ENCODE measurements at regions not wholly inside any gene's neighbourhood (a gene's known extent, or its start where the extent isn't known, plus 50 kb on each side); places are given as distances from the start of the nearest gene placed in this dataset.

GRCh38 chr2:188091220-188091619, 200.5 kb upstream of the GULP1 start:
- no peak overlapping the region for H4K8ac ChIP-seq (ENCODE audit: extremely low read depth, insufficient read depth, low read length)
- no peak overlapping the region for H3K18ac ChIP-seq (ENCODE audit: extremely low read depth, low read length)
- no peak overlapping the region for H2BK12ac ChIP-seq (ENCODE audit: low read depth, low read length)
- H3K36me3 ChIP-seq (ENCODE audit: control insufficient read depth in 2 of 4, insufficient read depth in 4 of 4, low read length in 3 of 4): no peaks in the 10 kb centered on the region
- no peak overlapping the region for H3K56ac ChIP-seq (replicated peaks; ENCODE audit: insufficient read length, low read depth, low read length)
- no peak overlapping the region for H2BK120ac ChIP-seq (replicated peaks; ENCODE audit: low read depth, low read length)
- ChIA-PET CTCF (ENCODE audit: partially characterized antibody) (interaction anchor here (0.6 to 1.7 kb wide), 3 partner anchors 12 to 41 kb away, joined by 3 to 4 read pairs (median 4); no protein-coding TSS in a partner anchor), POLR2A (ENCODE audit: partially characterized antibody) (no interaction called here)
- H4K91ac ChIP-seq (replicated peaks; ENCODE audit: insufficient read length, low read length): no peak overlapping the region
- TF ChIP-seq ATF3 (IDR thresholded peaks at IDR 0.05; ENCODE audit: insufficient read depth, low read depth, low read length) (no peak), CTCF (IDR thresholded peaks at IDR 0.05; ENCODE audit: control extremely low read depth in 1 of 3, insufficient read depth in 1 of 3, low read depth in 1 of 3, low read length in 3 of 3) (no peak), MAFK (IDR thresholded peaks at IDR 0.05; ENCODE audit: low read depth, low read length) (no peak), BACH1 (IDR thresholded peaks at IDR 0.05; ENCODE audit: low read length) (no peak), SP4 (IDR thresholded peaks at IDR 0.05; ENCODE audit: low read length) (no peak), SP1 (IDR thresholded peaks at IDR 0.05; ENCODE audit: low read depth, low read length) (no peak), SRF (IDR thresholded peaks at IDR 0.05; ENCODE audit: low read depth, low read length) (no peak), BRCA1 (IDR thresholded peaks at IDR 0.05; ENCODE audit: low read depth, low read length) (no peak), GABPA (IDR thresholded peaks at IDR 0.05; ENCODE audit: borderline replicate concordance, insufficient read depth, low read length) (no peak)
- H3K27ac ChIP-seq (ENCODE audit: low read depth, low read length): no peak overlapping the region
- no peak for FAIRE-seq
- H3K4me2 ChIP-seq (ENCODE audit: insufficient read depth in 1 of 2, low read depth in 2 of 2, low read length in 2 of 2): no peak overlapping the region
- no peaks in the 10 kb centered on the region for H4K20me1 ChIP-seq (replicated peaks in 1 of 2; ENCODE audit: control insufficient read depth in 1 of 2, insufficient read depth in 2 of 2, low read length in 2 of 2)
- H3K4me1 ChIP-seq (replicated peaks in 1 of 4; ENCODE audit: control insufficient read depth in 3 of 4, insufficient read depth in 4 of 4, low read length in 3 of 4): no peaks in the 10 kb centered on the region
- H2BK20ac ChIP-seq (ENCODE audit: low read length): no peak overlapping the region
- no peak overlapping the region for H3K14ac ChIP-seq (ENCODE audit: insufficient read length)
- no peak overlapping the region for H2AFZ ChIP-seq (ENCODE audit: low read length)
- no peak overlapping the region for H3K23ac ChIP-seq (ENCODE audit: insufficient read length)
- H2AK5ac ChIP-seq (ENCODE audit: low read depth, low read length): no peak overlapping the region
- H3K9ac ChIP-seq (replicated peaks in 1 of 4; ENCODE audit: extremely low read depth in 1 of 4, low read depth in 3 of 4, low read length in 3 of 4): no peak overlapping the region
- no peaks in the 10 kb centered on the region for H3K23me2 ChIP-seq (ENCODE audit: low read depth, low read length)
- no peak overlapping the region for H2BK15ac ChIP-seq (ENCODE audit: low read length)
- no peaks in the 10 kb centered on the region for H3K79me1 ChIP-seq (ENCODE audit: low read depth, low read length)
- DNase-seq (ENCODE audit: low read depth in 1 of 2, low spot score in 2 of 2): no peak
- H3K79me2 ChIP-seq (ENCODE audit: control insufficient read depth in 1 of 2, insufficient read depth in 2 of 2, low read length in 2 of 2): no peaks in the 10 kb centered on the region
- no peak overlapping the region for H2BK5ac ChIP-seq (ENCODE audit: low read depth, low read length)
- H3K27me3 ChIP-seq (replicated peaks in 1 of 4; ENCODE audit: control insufficient read depth in 3 of 4, extremely low read depth in 1 of 4, insufficient read depth in 3 of 4, low read length in 3 of 4): no peaks in the 10 kb centered on the region
- no peak overlapping the region for H3K4me3 ChIP-seq (ENCODE audit: extremely low read depth in 1 of 4, insufficient read depth in 2 of 4, low read depth in 3 of 4, low read length in 4 of 4)
- peaks cover 0 to 3% of the 10 kb centered on the region in 2 experiments; a peak in 1 of 4 replicates for H3K9me3 ChIP-seq (ENCODE audit: insufficient read depth in 2 of 2, low read depth in 1 of 2, low read length in 1 of 2)
- H4K5ac ChIP-seq (ENCODE audit: insufficient read length, low read depth, low read length): no peak overlapping the region
- no peak overlapping the region for H3K4ac ChIP-seq (replicated peaks; ENCODE audit: insufficient read length, low read depth, low read length)

Measured in H1 (cell line).